ENCODE measurements at regions not wholly inside any gene's neighbourhood (a gene's known extent, or its start where the extent isn't known, plus 50 kb on each side); places are given as distances from the start of the nearest gene placed in this dataset.

DNA sequence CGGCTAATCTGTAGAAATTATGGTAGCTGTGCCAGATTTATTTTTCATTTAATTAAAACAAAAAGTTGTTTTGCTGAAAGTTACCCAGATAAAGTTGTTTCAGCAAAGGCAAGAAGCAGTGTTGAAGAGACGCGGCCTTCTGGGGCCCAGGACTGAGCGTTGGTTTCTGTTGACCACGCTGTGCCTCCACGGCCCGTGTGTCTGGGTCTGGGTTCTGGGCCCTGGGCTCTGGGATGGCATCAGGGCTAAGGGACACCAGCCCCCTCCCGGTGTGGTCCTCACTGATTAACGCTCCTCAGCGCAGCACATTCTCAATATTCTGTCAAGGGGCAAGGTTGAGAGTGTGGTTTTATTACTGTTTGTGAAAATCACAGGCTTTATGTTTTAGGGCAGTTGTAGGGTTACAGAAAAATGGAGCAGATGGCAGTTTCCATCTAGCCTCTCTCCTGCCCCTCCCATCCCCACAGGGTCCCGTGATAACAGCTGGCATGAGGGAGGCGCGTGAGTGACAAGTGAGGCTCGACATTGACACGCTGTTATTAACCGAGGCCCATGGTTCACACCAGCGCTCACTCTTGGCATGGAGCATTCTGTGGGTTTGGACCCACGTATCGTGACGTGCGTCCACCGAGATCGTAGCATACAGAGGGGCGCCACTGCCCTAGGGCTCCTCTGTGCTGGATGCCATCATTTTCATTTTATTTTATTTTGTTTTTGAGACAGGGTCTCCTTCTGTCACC, 1231.4 kb downstream of the BRD1 start:
- TF ChIP-seq, protein P1, sequence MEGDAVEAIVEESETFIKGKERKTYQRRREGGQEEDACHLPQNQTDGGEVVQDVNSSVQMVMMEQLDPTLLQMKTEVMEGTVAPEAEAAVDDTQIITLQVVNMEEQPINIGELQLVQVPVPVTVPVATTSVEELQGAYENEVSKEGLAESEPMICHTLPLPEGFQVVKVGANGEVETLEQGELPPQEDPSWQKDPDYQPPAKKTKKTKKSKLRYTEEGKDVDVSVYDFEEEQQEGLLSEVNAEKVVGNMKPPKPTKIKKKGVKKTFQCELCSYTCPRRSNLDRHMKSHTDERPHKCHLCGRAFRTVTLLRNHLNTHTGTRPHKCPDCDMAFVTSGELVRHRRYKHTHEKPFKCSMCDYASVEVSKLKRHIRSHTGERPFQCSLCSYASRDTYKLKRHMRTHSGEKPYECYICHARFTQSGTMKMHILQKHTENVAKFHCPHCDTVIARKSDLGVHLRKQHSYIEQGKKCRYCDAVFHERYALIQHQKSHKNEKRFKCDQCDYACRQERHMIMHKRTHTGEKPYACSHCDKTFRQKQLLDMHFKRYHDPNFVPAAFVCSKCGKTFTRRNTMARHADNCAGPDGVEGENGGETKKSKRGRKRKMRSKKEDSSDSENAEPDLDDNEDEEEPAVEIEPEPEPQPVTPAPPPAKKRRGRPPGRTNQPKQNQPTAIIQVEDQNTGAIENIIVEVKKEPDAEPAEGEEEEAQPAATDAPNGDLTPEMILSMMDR (IDR thresholded peaks at IDR 0.05), result no peak
- TF ChIP-seq EP300 (IDR thresholded peaks at IDR 0.05) (no peak), POLR2A (IDR thresholded peaks at IDR 0.05) (no peak)
